Smooth muscle cell (in vitro differentiated cells): ENCODE measurements at regions not wholly inside any gene's neighbourhood (a gene's known extent, or its start where the extent isn't known, plus 50 kb on each side); places are given as distances from the start of the nearest gene placed in this dataset.

Experiments used
- DNase-seq: peaks from one replicate; lab custom pipeline; 2025; ENCODE audit not compliant: unreplicated experiment; lab: John Stamatoyannopoulos, UW
- H2AFZ ChIP-seq: fragments of 200-600 bp; sonication (generic); 2 replicates; pipeline ENCODE4 v1.6.0; 2016; ENCODE audit warnings: antibody characterized with exemption, low read depth, mild to moderate bottlenecking
- H3F3A ChIP-seq: fragments of 200-600 bp; sonication (generic); 2 replicates; pipeline ENCODE4 v1.6.0; 2017; ENCODE audit warnings: antibody characterized with exemption, low read depth
- H3K27ac ChIP-seq: fragments of 200-600 bp; sonication (generic); 2 replicates; pipeline ENCODE4 v1.5.1; 2016; ENCODE audit warnings: low read depth, mild to moderate bottlenecking
- H3K27me3 ChIP-seq: fragments of 200-600 bp; sonication (generic); 2 replicates; pipeline ENCODE4 v1.6.1; 2016; ENCODE audit warnings: low read depth, mild to moderate bottlenecking
- H3K36me3 ChIP-seq: fragments of 200-600 bp; sonication (generic); 2 replicates; pipeline ENCODE4 v1.5.1; 2016; ENCODE audit warnings: low read depth
- H3K4me1 ChIP-seq: fragments of 200-600 bp; sonication (generic); 2 replicates; pipeline ENCODE4 v1.5.1; 2016; ENCODE audit warnings: low read depth
- H3K4me2 ChIP-seq: fragments of 200-600 bp; sonication (generic); 2 replicates; pipeline ENCODE4 v1.6.0; 2016; ENCODE audit warnings: mild to moderate bottlenecking
- H3K4me3 ChIP-seq: fragments of 200-600 bp; sonication (generic); 2 replicates; pipeline ENCODE4 v1.5.1; 2016; ENCODE audit warnings: mild to moderate bottlenecking
- H3K79me2 ChIP-seq: fragments of 200-600 bp; sonication (generic); 2 replicates; pipeline ENCODE4 v1.6.0; 2016; ENCODE audit warnings: low read depth, mild to moderate bottlenecking
- H3K9ac ChIP-seq: fragments of 200-600 bp; sonication (generic); 2 replicates; pipeline ENCODE4 v1.6.0; 2016; ENCODE audit warnings: low read depth
- H3K9me3 ChIP-seq: fragments of 200-600 bp; sonication (generic); replicated peaks from 2 replicates; pipeline ENCODE4 v1.5.1; 2016; ENCODE audit warnings: low read depth
- H4K20me1 ChIP-seq: fragments of 200-600 bp; sonication (generic); 2 replicates; pipeline ENCODE4 v1.6.0; 2016; ENCODE audit warnings: low read depth
- WGBS: methylation state at CpG from one replicate; pipeline ENCODE4 v1.1.7; 2016; ENCODE audit warnings: low lambda C conversion rate; 5-methylcytosine and 5-hydroxymethylcytosine counted together
- TF ChIP-seq, protein P1 (sequence below): fragments of 200-600 bp; sonication (generic); IDR thresholded peaks from 2 replicates; pipeline ENCODE4 v1.5.1; 2017; ENCODE audit warnings: borderline replicate concordance, mild to moderate bottlenecking, antibody characterized with exemption; ENCODE audit not compliant: insufficient read depth, poor library complexity, severe bottlenecking

DNA sequence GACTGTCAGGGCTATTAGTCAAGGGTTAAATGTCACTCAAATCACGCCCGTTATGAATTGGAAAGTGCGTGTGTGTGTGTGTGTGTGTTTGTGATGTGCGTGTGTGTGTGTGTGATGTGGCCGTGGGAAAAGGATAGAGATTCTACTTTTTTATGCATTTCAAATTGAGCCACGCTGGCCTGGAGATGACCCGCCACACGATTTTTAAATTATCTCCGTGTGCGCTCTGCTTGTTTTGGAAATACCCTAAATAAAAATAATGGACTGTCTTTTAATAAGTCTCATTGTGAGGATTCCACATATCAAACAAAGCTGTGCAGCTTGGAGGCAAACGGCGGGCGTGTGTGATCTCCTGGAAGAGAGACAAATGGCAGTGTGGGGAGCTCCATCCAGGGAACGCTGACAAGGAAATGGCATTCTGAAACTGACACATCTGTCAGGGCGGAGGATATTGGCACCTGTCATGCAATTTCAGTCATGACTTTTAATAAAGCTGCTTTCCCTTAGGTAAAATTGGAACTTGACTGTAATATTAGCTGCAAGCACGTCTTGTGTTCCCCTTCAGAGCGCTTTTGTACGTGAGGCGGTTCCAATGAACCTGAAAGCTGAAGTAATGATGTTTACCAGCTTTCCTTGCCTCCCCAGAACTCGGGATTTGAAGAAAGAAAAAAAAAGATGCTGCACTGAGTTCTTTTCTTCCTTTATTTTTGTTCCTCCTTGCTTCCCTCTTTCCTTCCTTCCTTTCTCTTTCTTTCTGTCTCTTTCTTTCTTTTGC lies 381.8 kb upstream of the SMIM21 start:
- H3K36me3 ChIP-seq: no peaks in the 10 kb centered on the region
- TF ChIP-seq, protein P1, sequence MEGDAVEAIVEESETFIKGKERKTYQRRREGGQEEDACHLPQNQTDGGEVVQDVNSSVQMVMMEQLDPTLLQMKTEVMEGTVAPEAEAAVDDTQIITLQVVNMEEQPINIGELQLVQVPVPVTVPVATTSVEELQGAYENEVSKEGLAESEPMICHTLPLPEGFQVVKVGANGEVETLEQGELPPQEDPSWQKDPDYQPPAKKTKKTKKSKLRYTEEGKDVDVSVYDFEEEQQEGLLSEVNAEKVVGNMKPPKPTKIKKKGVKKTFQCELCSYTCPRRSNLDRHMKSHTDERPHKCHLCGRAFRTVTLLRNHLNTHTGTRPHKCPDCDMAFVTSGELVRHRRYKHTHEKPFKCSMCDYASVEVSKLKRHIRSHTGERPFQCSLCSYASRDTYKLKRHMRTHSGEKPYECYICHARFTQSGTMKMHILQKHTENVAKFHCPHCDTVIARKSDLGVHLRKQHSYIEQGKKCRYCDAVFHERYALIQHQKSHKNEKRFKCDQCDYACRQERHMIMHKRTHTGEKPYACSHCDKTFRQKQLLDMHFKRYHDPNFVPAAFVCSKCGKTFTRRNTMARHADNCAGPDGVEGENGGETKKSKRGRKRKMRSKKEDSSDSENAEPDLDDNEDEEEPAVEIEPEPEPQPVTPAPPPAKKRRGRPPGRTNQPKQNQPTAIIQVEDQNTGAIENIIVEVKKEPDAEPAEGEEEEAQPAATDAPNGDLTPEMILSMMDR: no peak
- no peaks in the 10 kb centered on the region for H3K4me1 ChIP-seq
- H3K9me3 ChIP-seq: no peaks in the 10 kb centered on the region
- H3K4me2 ChIP-seq: peak overlapping the region; percentile 80
- H3K27ac ChIP-seq: peak overlapping the region; percentile 97
- WGBS: 80% methylated on average over 20 of the region's 20 CpGs
- DNase-seq: no peak
- no peaks in the 10 kb centered on the region for H4K20me1 ChIP-seq
- H3K27me3 ChIP-seq: no peaks in the 10 kb centered on the region
- H3K79me2 ChIP-seq: no peaks in the 10 kb centered on the region
- H3F3A ChIP-seq: peaks cover 9% of the 10 kb centered on the region
- H3K9ac ChIP-seq: peak overlapping the region; percentile 91
- peak overlapping the region; percentile 78 for H2AFZ ChIP-seq
- H3K4me3 ChIP-seq: peak overlapping the region; percentile 4

DNA sequence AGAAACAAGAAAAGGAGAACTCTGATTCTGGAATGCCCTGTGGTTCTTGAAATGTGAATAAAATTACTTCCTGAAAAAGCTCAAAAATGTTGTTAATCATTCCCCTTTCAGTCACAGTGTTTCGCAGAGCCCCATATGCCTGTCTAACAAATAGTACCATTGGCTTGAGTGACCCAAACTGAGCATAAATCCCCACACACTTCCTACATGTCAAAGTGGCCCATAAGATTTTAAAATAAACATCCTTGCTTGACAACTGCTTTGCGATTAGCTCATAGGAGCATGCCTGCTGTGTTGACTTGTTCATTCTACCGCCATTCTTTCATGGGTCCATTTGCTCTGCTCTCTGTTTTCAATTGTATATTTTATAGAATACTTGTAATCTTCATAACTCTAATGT lies 377.8 kb upstream of the SMIM21 start:
- Histone ChIP-seq H3K9ac (no peak overlapping the region), H2AFZ (no peak overlapping the region), H3K27ac (no peak overlapping the region), H3K27me3 (no peaks in the 10 kb centered on the region), H3K36me3 (no peaks in the 10 kb centered on the region), H3K79me2 (no peaks in the 10 kb centered on the region), H4K20me1 (no peaks in the 10 kb centered on the region), H3K4me1 (no peaks in the 10 kb centered on the region), H3K4me3 (no peak overlapping the region), H3K4me2 (no peak overlapping the region), H3K9me3 (no peaks in the 10 kb centered on the region), H3F3A (peaks cover 23% of the 10 kb centered on the region)
- WGBS: 79% methylated on average over 3 of the region's 3 CpGs
- no peak for DNase-seq
- TF ChIP-seq, protein P1: no peak

DNA sequence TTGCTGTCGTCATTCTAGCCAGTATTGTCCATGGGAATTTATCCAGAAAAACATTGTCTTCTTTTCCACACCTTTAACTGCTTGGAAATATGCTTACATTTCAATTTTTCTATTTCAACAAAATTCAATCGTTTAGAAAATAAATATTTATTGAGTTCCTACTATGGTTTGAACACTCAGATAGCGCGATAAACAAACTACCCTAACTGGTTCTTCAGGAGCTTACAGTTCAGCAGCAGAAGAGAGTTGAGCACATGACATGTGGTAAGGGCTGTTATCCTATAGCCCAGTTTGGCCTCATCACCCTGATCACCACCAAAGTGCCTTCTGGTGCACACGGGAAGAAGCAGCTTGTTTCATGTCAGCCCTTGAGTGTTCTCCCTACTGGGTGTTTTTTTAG lies 375.2 kb upstream of the SMIM21 start:
- H3K4me2 ChIP-seq: peak overlapping the region; percentile 21
- DNase-seq: no peak
- peaks cover 37% of the 10 kb centered on the region for H3F3A ChIP-seq
- no peaks in the 10 kb centered on the region for H3K79me2 ChIP-seq
- H3K9ac ChIP-seq: no peak overlapping the region
- H3K4me1 ChIP-seq: peaks cover 17% of the 10 kb centered on the region
- no peaks in the 10 kb centered on the region for H3K27me3 ChIP-seq
- H3K4me3 ChIP-seq: no peak overlapping the region
- no peaks in the 10 kb centered on the region for H3K9me3 ChIP-seq
- peak overlapping the region; percentile 35 for H2AFZ ChIP-seq
- peak overlapping the region; percentile 23 for H3K27ac ChIP-seq
- 71% methylated on average over 5 of the region's 5 CpGs for WGBS
- no peaks in the 10 kb centered on the region for H4K20me1 ChIP-seq
- H3K36me3 ChIP-seq: no peaks in the 10 kb centered on the region
- TF ChIP-seq, protein P1: no peak

DNA sequence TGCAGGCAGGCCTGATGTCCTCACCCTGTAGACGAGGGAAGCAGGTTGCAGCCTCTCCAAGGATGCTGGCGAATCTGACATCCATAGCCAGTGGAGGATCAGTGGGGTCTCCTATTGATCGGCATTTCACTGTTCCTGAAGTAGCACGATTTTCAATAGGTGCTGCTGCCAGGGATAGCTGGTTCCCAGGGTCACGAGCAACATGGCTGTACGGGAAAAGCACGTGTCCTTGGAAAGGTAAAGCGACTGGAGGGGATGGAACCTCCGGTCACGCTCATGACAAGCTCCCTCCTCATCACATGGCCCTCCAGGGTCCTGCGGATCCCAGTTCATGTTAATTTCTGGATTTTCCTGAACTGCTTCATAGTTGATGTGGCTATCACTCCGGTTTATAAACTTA lies 373.7 kb upstream of the SMIM21 start:
- Histone ChIP-seq H3K9ac (no peak overlapping the region), H3K79me2 (no peaks in the 10 kb centered on the region), H3F3A (peaks cover 37% of the 10 kb centered on the region), H3K36me3 (no peaks in the 10 kb centered on the region), H3K4me2 (no peak overlapping the region), H2AFZ (no peak overlapping the region), H3K27ac (peak overlapping the region; percentile 88), H3K4me3 (no peak overlapping the region), H3K4me1 (peaks cover 17% of the 10 kb centered on the region), H3K9me3 (no peaks in the 10 kb centered on the region), H4K20me1 (no peaks in the 10 kb centered on the region), H3K27me3 (no peaks in the 10 kb centered on the region)
- no peak for DNase-seq
- 97% methylated on average over 12 of the region's 12 CpGs for WGBS
- TF ChIP-seq, protein P1: no peak
